Stimulated activated CD4-positive, alpha-beta T cell treated with anti-CD3 and anti-CD28 coated beads, TNF-alpha, amount 100 ng/mL, for 1 hour (primary cell): ENCODE measurements at regions not wholly inside any gene's neighbourhood (a gene's known extent, or its start where the extent isn't known, plus 50 kb on each side); places are given as distances from the start of the nearest gene placed in this dataset.
"Not testable (repeated sequence)": the region's sequence is repeated elsewhere in the genome, so short reads cannot be mapped to it uniquely, and the experiment has no call there.

ENCODE experiments used
- DNase-seq, 3 donors: peaks; one replicate each; pipeline ENCODE4 v3.0.0-alpha.2; 2020; ENCODE audit warnings: low read depth in 3 of 3, low spot score in 1 of 3

GRCh38 chr14:65153101-65153500 lies 50.8 kb upstream of the MAX start:
- no peak for DNase-seq

GRCh38 chr14:65156568-65157366 lies 54.5 kb upstream of the MAX start:
- no peak for DNase-seq

- no peak for DNase-seq
Observed at GRCh38 chr14:65159281-65160062, 57.2 kb upstream of the MAX start.

GRCh38 chr14:65160091-65160490 lies 57.8 kb upstream of the MAX start:
- DNase-seq: no peak

GRCh38 chr14:65162031-65162430 lies 59.7 kb upstream of the MAX start:
- no peak for DNase-seq

GRCh38 chr14:65164068-65164824 lies 61.9 kb upstream of the MAX start:
- DNase-seq: no peak

GRCh38 chr14:65164825-65165135 lies 62.5 kb upstream of the MAX start:
- DNase-seq: no peak

- DNase-seq: no peak
Observed at GRCh38 chr14:65167072-65167645, 64.8 kb upstream of the MAX start.

GRCh38 chr14:65168840-65169239 lies 66.5 kb upstream of the MAX start:
- no peak for DNase-seq

GRCh38 chr14:65169351-65169750 lies 67.0 kb upstream of the MAX start:
- no peak for DNase-seq

- no peak for DNase-seq
Observed at GRCh38 chr14:65170318-65170717, 68.0 kb upstream of the MAX start.

- peak in 1 of 3 donors; percentile 7 for DNase-seq
Observed at GRCh38 chr14:65170768-65171507, 68.6 kb upstream of the MAX start.

GRCh38 chr14:65173973-65174693 lies 71.8 kb upstream of the MAX start:
- no peak for DNase-seq

- no peak for DNase-seq
Observed at GRCh38 chr14:65174783-65175182, 72.5 kb upstream of the MAX start.

GRCh38 chr14:65177551-65177950 lies 75.2 kb upstream of the MAX start:
- no peak for DNase-seq

- not testable (repeated sequence) for DNase-seq
Observed at GRCh38 chr14:65179231-65179630, 76.9 kb upstream of the MAX start.

- DNase-seq: no peak
Observed at GRCh38 chr14:65179918-65180724, 77.8 kb upstream of the MAX start.

- no peak for DNase-seq
Observed at GRCh38 chr14:65180725-65181025, 78.4 kb upstream of the MAX start.

- no peak for DNase-seq
Observed at GRCh38 chr14:65184032-65184764, 81.9 kb upstream of the MAX start.
